GM23338 (cell line): ENCODE measurements at regions not wholly inside any gene's neighbourhood (a gene's known extent, or its start where the extent isn't known, plus 50 kb on each side); places are given as distances from the start of the nearest gene placed in this dataset.

Experiments
- ATAC-seq: fragments of 200-7000 bp; cut with Tn5 transposase; 3 replicates; pipeline ENCODE4 v1.9.1; 2020
- DNase-seq: peaks from one replicate; pipeline ENCODE4 v3.0.0-alpha.2; 2015; ENCODE audit warnings: low spot score
- H2AFZ ChIP-seq: fragments of 200-600 bp; sonication (generic); 2 replicates; pipeline ENCODE4 v1.8.0; 2016; ENCODE audit warnings: antibody characterized with exemption, mild to moderate bottlenecking, moderate library complexity
- H3F3A ChIP-seq: fragments of 200-600 bp; sonication (generic); replicated peaks from 2 replicates; pipeline ENCODE4 v1.8.0; 2017; ENCODE audit warnings: antibody characterized with exemption, mixed run types, low read depth
- H3K27ac ChIP-seq: fragments of 200-600 bp; sonication (generic); 2 replicates; pipeline ENCODE4 v1.6.1; 2016; ENCODE audit warnings: low read depth
- H3K27me3 ChIP-seq: fragments of 200-600 bp; sonication (generic); 2 replicates; pipeline ENCODE4 v1.8.0; 2016; ENCODE audit warnings: mild to moderate bottlenecking, mixed run types, moderate library complexity; ENCODE audit not compliant: insufficient read depth
- H3K36me3 ChIP-seq: fragments of 200-600 bp; sonication (generic); 2 replicates; pipeline ENCODE4 v1.8.0; 2016; ENCODE audit warnings: mild to moderate bottlenecking; ENCODE audit not compliant: insufficient read depth
- H3K4me1 ChIP-seq: fragments of 200-600 bp; sonication (generic); 2 replicates; pipeline ENCODE4 v1.8.0; 2016; ENCODE audit warnings: mild to moderate bottlenecking, moderate library complexity; ENCODE audit not compliant: insufficient read depth
- H3K4me2 ChIP-seq: fragments of 200-600 bp; sonication (generic); 2 replicates; pipeline ENCODE4 v1.7.1; 2017; ENCODE audit warnings: mixed run types
- H3K4me3 ChIP-seq: fragments of 200-600 bp; sonication (generic); 2 replicates; pipeline ENCODE4 v1.6.1; 2016; ENCODE audit warnings: mixed run types
- H3K79me2 ChIP-seq: fragments of 200-600 bp; sonication (generic); replicated peaks from 2 replicates; pipeline ENCODE4 v1.8.0; 2017; ENCODE audit warnings: mild to moderate bottlenecking; ENCODE audit not compliant: insufficient read depth
- H3K9me2 ChIP-seq: fragments of 200-600 bp; sonication (generic); 2 replicates; pipeline ENCODE4 v1.8.0; 2017; ENCODE audit not compliant: insufficient read depth
- H4K20me1 ChIP-seq: fragments of 200-600 bp; sonication (generic); replicated peaks from 2 replicates; pipeline ENCODE4 v1.8.0; 2017; ENCODE audit warnings: mild to moderate bottlenecking; ENCODE audit not compliant: insufficient read depth
- H3K27ac Mint-ChIP-seq: 2 replicates; pipeline ENCODE4 v1.8.0; 2020; ENCODE audit warnings: inconsistent platforms, mild to moderate bottlenecking, moderate library complexity, mixed read lengths
- H3K27me3 Mint-ChIP-seq: 3 replicates; pipeline ENCODE4 v1.8.0; 2022; ENCODE audit warnings: low read depth, mild to moderate bottlenecking, moderate library complexity, mixed read lengths, inconsistent platforms; ENCODE audit not compliant: insufficient read depth, poor library complexity
- H3K36me3 Mint-ChIP-seq: 3 replicates; pipeline ENCODE4 v1.8.0; 2021; ENCODE audit warnings: low read depth, mild to moderate bottlenecking, inconsistent platforms, moderate library complexity, mixed read lengths
- H3K4me1 Mint-ChIP-seq: 3 replicates; pipeline ENCODE4 v1.8.0; 2020; ENCODE audit warnings: mild to moderate bottlenecking, inconsistent platforms, mixed read lengths
- H3K4me3 Mint-ChIP-seq: 3 replicates; pipeline ENCODE4 v1.8.0; 2021; ENCODE audit warnings: moderate library complexity, mild to moderate bottlenecking, inconsistent platforms, mixed read lengths
- H3K9me3 Mint-ChIP-seq: 3 replicates; pipeline ENCODE4 v1.8.0; 2020; ENCODE audit warnings: moderate library complexity, mild to moderate bottlenecking, inconsistent platforms, mixed read lengths
- EZH2 ChIP-seq: fragments of 200-600 bp; sonication (generic); IDR thresholded peaks from one replicate; pipeline ENCODE4 v1.8.0; 2017; ENCODE audit warnings: antibody characterized with exemption, mild to moderate bottlenecking, low read depth; ENCODE audit not compliant: unreplicated experiment
- JUNB ChIP-seq: IDR thresholded peaks from one replicate; pipeline ENCODE4 v1.6.1; 2016; ENCODE audit warnings: antibody characterized with exemption; ENCODE audit not compliant: unreplicated experiment
- NANOG ChIP-seq: IDR thresholded peaks from 2 replicates; pipeline ENCODE4 v1.6.1; 2016; ENCODE audit warnings: antibody characterized with exemption, borderline replicate concordance
- STAT1 ChIP-seq: IDR thresholded peaks from one replicate; pipeline ENCODE4 v1.6.1; 2016; ENCODE audit warnings: antibody characterized with exemption; ENCODE audit not compliant: unreplicated experiment
- ZNF331 ChIP-seq: fragments of 250-450 bp; sonication (Bioruptor Pico); IDR thresholded peaks from 2 replicates; pipeline ENCODE4 v1.5.0; 2020; ENCODE audit warnings: low read depth, mild to moderate bottlenecking, moderate library complexity
- TF ChIP-seq, protein P1 (sequence below): IDR thresholded peaks from one replicate; pipeline ENCODE4 v1.6.1; 2018; ENCODE audit warnings: antibody characterized with exemption; ENCODE audit not compliant: unreplicated experiment
- TF ChIP-seq, protein P2 (sequence below), 2 experiments: fragments of 200-600 bp in 1 of 2; sonication (generic) in 1 of 2; conservative IDR thresholded peaks; 2 replicates each; pipeline versions ENCODE4 v1.5.1 to v1.6.1; 2016 to 2017; ENCODE audit warnings: antibody characterized with exemption in 2 of 2, low read depth in 2 of 2, mild to moderate bottlenecking in 2 of 2, moderate library complexity in 1 of 2
- TF ChIP-seq, protein P3 (sequence below): IDR thresholded peaks from 2 replicates; pipeline ENCODE4 v1.6.1; 2016; ENCODE audit warnings: antibody characterized with exemption

DNA sequence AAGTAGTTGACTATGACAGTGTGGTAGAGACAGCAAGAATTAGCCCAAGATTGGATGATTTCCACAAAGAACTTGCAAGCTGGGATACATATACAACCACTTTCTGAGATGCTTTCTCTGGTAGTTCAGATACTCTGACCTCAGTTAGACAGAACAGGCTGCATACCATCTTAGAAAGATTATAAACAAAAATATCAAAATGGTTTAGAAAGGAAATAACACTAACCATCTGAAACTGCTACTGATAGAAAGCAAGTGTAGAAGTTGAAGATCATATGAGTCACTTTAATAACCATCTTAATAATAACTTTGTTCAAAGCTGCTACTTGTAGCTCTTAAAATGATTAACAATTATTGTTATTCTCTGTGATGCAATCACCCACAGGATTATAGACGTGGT lies 255.4 kb upstream of the TTC29 start:
- no peaks in the 10 kb centered on the region for H3K79me2 ChIP-seq
- no peaks in the 10 kb centered on the region for H3F3A ChIP-seq
- no peak overlapping the region for H3K4me3 Mint-ChIP-seq
- TF ChIP-seq ZNF331 (no peak), STAT1 (no peak), JUNB (no peak)
- TF ChIP-seq, protein P1, sequence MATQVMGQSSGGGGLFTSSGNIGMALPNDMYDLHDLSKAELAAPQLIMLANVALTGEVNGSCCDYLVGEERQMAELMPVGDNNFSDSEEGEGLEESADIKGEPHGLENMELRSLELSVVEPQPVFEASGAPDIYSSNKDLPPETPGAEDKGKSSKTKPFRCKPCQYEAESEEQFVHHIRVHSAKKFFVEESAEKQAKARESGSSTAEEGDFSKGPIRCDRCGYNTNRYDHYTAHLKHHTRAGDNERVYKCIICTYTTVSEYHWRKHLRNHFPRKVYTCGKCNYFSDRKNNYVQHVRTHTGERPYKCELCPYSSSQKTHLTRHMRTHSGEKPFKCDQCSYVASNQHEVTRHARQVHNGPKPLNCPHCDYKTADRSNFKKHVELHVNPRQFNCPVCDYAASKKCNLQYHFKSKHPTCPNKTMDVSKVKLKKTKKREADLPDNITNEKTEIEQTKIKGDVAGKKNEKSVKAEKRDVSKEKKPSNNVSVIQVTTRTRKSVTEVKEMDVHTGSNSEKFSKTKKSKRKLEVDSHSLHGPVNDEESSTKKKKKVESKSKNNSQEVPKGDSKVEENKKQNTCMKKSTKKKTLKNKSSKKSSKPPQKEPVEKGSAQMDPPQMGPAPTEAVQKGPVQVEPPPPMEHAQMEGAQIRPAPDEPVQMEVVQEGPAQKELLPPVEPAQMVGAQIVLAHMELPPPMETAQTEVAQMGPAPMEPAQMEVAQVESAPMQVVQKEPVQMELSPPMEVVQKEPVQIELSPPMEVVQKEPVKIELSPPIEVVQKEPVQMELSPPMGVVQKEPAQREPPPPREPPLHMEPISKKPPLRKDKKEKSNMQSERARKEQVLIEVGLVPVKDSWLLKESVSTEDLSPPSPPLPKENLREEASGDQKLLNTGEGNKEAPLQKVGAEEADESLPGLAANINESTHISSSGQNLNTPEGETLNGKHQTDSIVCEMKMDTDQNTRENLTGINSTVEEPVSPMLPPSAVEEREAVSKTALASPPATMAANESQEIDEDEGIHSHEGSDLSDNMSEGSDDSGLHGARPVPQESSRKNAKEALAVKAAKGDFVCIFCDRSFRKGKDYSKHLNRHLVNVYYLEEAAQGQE: no peak
- TF ChIP-seq, protein P2, sequence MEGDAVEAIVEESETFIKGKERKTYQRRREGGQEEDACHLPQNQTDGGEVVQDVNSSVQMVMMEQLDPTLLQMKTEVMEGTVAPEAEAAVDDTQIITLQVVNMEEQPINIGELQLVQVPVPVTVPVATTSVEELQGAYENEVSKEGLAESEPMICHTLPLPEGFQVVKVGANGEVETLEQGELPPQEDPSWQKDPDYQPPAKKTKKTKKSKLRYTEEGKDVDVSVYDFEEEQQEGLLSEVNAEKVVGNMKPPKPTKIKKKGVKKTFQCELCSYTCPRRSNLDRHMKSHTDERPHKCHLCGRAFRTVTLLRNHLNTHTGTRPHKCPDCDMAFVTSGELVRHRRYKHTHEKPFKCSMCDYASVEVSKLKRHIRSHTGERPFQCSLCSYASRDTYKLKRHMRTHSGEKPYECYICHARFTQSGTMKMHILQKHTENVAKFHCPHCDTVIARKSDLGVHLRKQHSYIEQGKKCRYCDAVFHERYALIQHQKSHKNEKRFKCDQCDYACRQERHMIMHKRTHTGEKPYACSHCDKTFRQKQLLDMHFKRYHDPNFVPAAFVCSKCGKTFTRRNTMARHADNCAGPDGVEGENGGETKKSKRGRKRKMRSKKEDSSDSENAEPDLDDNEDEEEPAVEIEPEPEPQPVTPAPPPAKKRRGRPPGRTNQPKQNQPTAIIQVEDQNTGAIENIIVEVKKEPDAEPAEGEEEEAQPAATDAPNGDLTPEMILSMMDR (conservative IDR thresholded peaks at IDR 0.05; ENCODE audit: low read depth in 2 of 2): no peak
- H3K27ac ChIP-seq: no peak overlapping the region
- DNase-seq (no peak), ATAC-seq (no peak)
- no peak overlapping the region for H2AFZ ChIP-seq
- H3K4me2 ChIP-seq: no peak overlapping the region
- H3K27me3 Mint-ChIP-seq: no peaks in the 10 kb centered on the region
- no peaks in the 10 kb centered on the region for H3K9me2 ChIP-seq
- H3K27ac Mint-ChIP-seq: no peak overlapping the region
- no peaks in the 10 kb centered on the region for H4K20me1 ChIP-seq
- no peaks in the 10 kb centered on the region for H3K27me3 ChIP-seq
- peaks cover 8% of the 10 kb centered on the region; the same call in 1 of the 2 replicates for H3K4me1 ChIP-seq
- H3K9me3 Mint-ChIP-seq: no peaks in the 10 kb centered on the region
- peaks cover 3% of the 10 kb centered on the region; the same call in 1 of the 2 replicates for H3K36me3 ChIP-seq
- peaks cover 26% of the 10 kb centered on the region for H3K4me1 Mint-ChIP-seq
- H3K36me3 Mint-ChIP-seq: no peaks in the 10 kb centered on the region
- H3K4me3 ChIP-seq: no peak overlapping the region

DNA sequence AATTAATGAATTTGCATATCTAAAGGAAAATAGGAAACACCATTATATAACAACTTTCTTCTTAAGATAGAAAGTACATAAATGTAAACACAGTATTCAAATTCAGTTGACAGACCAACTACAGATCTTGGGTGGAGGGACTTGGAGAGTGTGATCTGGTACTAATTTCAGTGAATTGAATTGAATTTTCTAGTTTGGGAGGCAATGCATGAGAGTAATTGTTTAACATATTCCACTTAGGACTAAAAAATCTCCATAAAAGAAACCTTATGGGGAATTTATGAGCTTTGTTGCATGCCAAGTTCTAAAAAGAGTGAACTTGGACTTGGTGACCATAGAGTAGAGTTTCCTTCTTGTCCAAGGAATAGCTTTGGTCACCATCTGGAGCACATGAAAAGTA lies 261.1 kb upstream of the TTC29 start:
- ATAC-seq: no peak
- DNase-seq: no peak

More for the DNA sequence above, 261.1 kb upstream of the TTC29 start:
- H4K20me1 ChIP-seq: no peaks in the 10 kb centered on the region
- no peak overlapping the region for H3K4me3 ChIP-seq
- Mint-ChIP-seq H3K27ac (no peak overlapping the region), H3K4me3 (no peak overlapping the region), H3K4me1 (peaks cover 4% of the 10 kb centered on the region; the same call in 2 of the 3 replicates), H3K9me3 (no peaks in the 10 kb centered on the region), H3K27me3 (no peaks in the 10 kb centered on the region), H3K36me3 (no peaks in the 10 kb centered on the region)
- H3K27me3 ChIP-seq: no peaks in the 10 kb centered on the region
- no peak overlapping the region for H3K27ac ChIP-seq
- no peak overlapping the region for H2AFZ ChIP-seq
- H3K79me2 ChIP-seq: no peaks in the 10 kb centered on the region
- H3K4me2 ChIP-seq: no peak overlapping the region
- H3K36me3 ChIP-seq: peaks cover 3% of the 10 kb centered on the region; the same call in 1 of the 2 replicates
- TF ChIP-seq, protein P1: no peak
- no peak for TF ChIP-seq JUNB
- TF ChIP-seq STAT1: no peak
- no peak for TF ChIP-seq EZH2
- TF ChIP-seq, protein P2 (conservative IDR thresholded peaks at IDR 0.05; ENCODE audit: low read depth in 2 of 2): no peak
- TF ChIP-seq, protein P3, sequence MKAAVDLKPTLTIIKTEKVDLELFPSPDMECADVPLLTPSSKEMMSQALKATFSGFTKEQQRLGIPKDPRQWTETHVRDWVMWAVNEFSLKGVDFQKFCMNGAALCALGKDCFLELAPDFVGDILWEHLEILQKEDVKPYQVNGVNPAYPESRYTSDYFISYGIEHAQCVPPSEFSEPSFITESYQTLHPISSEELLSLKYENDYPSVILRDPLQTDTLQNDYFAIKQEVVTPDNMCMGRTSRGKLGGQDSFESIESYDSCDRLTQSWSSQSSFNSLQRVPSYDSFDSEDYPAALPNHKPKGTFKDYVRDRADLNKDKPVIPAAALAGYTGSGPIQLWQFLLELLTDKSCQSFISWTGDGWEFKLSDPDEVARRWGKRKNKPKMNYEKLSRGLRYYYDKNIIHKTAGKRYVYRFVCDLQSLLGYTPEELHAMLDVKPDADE: no peak
- no peak for TF ChIP-seq NANOG
- TF ChIP-seq ZNF331: no peak
- no peaks in the 10 kb centered on the region for H3F3A ChIP-seq
- H3K4me1 ChIP-seq: no peaks in the 10 kb centered on the region; the same call in 1 of the 2 replicates
- peaks cover 9% of the 10 kb centered on the region; the same call in 1 of the 2 replicates for H3K9me2 ChIP-seq
